ENCODE measurements at regions not wholly inside any gene's neighbourhood (a gene's known extent, or its start where the extent isn't known, plus 50 kb on each side); places are given as distances from the start of the nearest gene placed in this dataset.

GRCh38 chr18:61261870-61262269 is 71.4 kb upstream of the CDH20 start:
- no peaks in the 10 kb centered on the region for H3K9me3 ChIP-seq (ENCODE audit: control insufficient read depth, low read length)
- no peak overlapping the region for H3K4me3 ChIP-seq (ENCODE audit: extremely low read depth, insufficient read depth, low read length, poor library complexity, severe bottlenecking)
- H3K36me3 ChIP-seq (ENCODE audit: control insufficient read depth, insufficient read depth, low read length) = no peaks in the 10 kb centered on the region
- H3K27ac ChIP-seq (ENCODE audit: low read depth, low read length, severe bottlenecking) = no peak overlapping the region
- no CpG with 5 or more reads among the region's 2 CpGs for WGBS, 2 experiments (ENCODE audit: insufficient coverage in 2 of 2)
- no peaks in the 10 kb centered on the region for H3K4me1 ChIP-seq (ENCODE audit: control insufficient read depth, insufficient read depth, low read length, poor library complexity, severe bottlenecking)

- Histone ChIP-seq H3K27ac (ENCODE audit: low read depth, low read length, severe bottlenecking) (no peak overlapping the region), H3K9me3 (ENCODE audit: control insufficient read depth, low read length) (no peaks in the 10 kb centered on the region)
- 80% methylated on average over 1 of the region's 2 CpGs; no CpG with 5 or more reads in 1 of the 2 experiments for WGBS, 2 experiments (ENCODE audit: insufficient coverage in 2 of 2)
Observed at GRCh38 chr18:61272793-61273192, 60.4 kb upstream of the CDH20 start.

GRCh38 chr18:61273533-61273932 is 59.7 kb upstream of the CDH20 start:
- H3K4me3 ChIP-seq (ENCODE audit: extremely low read depth, insufficient read depth, low read length, poor library complexity, severe bottlenecking) = no peak overlapping the region
- no peaks in the 10 kb centered on the region for H3K9me3 ChIP-seq (ENCODE audit: control insufficient read depth, low read length)
- H3K36me3 ChIP-seq (ENCODE audit: control insufficient read depth, insufficient read depth, low read length) = no peaks in the 10 kb centered on the region
- H3K4me1 ChIP-seq (ENCODE audit: control insufficient read depth, insufficient read depth, low read length, poor library complexity, severe bottlenecking) = no peaks in the 10 kb centered on the region
- no peak overlapping the region for H3K27ac ChIP-seq (ENCODE audit: low read depth, low read length, severe bottlenecking)
- WGBS, 2 experiments (ENCODE audit: insufficient coverage in 2 of 2) = 100% methylated on average over 1 of the region's 3 CpGs; no CpG with 5 or more reads in 1 of the 2 experiments

More at GRCh38 chr18:61272793-61273192, 60.4 kb upstream of the CDH20 start:
- H3K4me3 ChIP-seq (ENCODE audit: extremely low read depth, insufficient read depth, low read length, poor library complexity, severe bottlenecking) = no peak overlapping the region
- H3K36me3 ChIP-seq (ENCODE audit: control insufficient read depth, insufficient read depth, low read length) = no peaks in the 10 kb centered on the region
- no peaks in the 10 kb centered on the region for H3K4me1 ChIP-seq (ENCODE audit: control insufficient read depth, insufficient read depth, low read length, poor library complexity, severe bottlenecking)

- Histone ChIP-seq H3K27ac (ENCODE audit: low read depth, low read length, severe bottlenecking) (no peak overlapping the region), H3K36me3 (ENCODE audit: control insufficient read depth, insufficient read depth, low read length) (no peaks in the 10 kb centered on the region), H3K9me3 (ENCODE audit: control insufficient read depth, low read length) (no peaks in the 10 kb centered on the region), H3K4me1 (ENCODE audit: control insufficient read depth, insufficient read depth, low read length, poor library complexity, severe bottlenecking) (no peaks in the 10 kb centered on the region), H3K4me3 (ENCODE audit: extremely low read depth, insufficient read depth, low read length, poor library complexity, severe bottlenecking) (no peak overlapping the region)
Observed at GRCh38 chr18:61274416-61274960, 58.7 kb upstream of the CDH20 start.

- H3K36me3 ChIP-seq (ENCODE audit: control insufficient read depth, insufficient read depth, low read length) = no peaks in the 10 kb centered on the region
- no peak overlapping the region for H3K4me3 ChIP-seq (ENCODE audit: extremely low read depth, insufficient read depth, low read length, poor library complexity, severe bottlenecking)
- H3K9me3 ChIP-seq (ENCODE audit: control insufficient read depth, low read length) = no peaks in the 10 kb centered on the region
- H3K4me1 ChIP-seq (ENCODE audit: control insufficient read depth, insufficient read depth, low read length, poor library complexity, severe bottlenecking) = no peaks in the 10 kb centered on the region
- H3K27ac ChIP-seq (ENCODE audit: low read depth, low read length, severe bottlenecking) = no peak overlapping the region
Observed at GRCh38 chr18:61277808-61278207, 55.4 kb upstream of the CDH20 start.

- H3K4me3 ChIP-seq (ENCODE audit: extremely low read depth, insufficient read depth, low read length, poor library complexity, severe bottlenecking) = no peak overlapping the region
- no peaks in the 10 kb centered on the region for H3K36me3 ChIP-seq (ENCODE audit: control insufficient read depth, insufficient read depth, low read length)
- H3K9me3 ChIP-seq (ENCODE audit: control insufficient read depth, low read length) = no peaks in the 10 kb centered on the region
- H3K27ac ChIP-seq (ENCODE audit: low read depth, low read length, severe bottlenecking) = no peak overlapping the region
- no peaks in the 10 kb centered on the region for H3K4me1 ChIP-seq (ENCODE audit: control insufficient read depth, insufficient read depth, low read length, poor library complexity, severe bottlenecking)
- no CpG with 5 or more reads among the region's 1 CpG for WGBS, 2 experiments (ENCODE audit: insufficient coverage in 2 of 2)
Observed at GRCh38 chr18:61281431-61281830, 51.8 kb upstream of the CDH20 start.

- Histone ChIP-seq H3K4me1 (ENCODE audit: control insufficient read depth, insufficient read depth, low read length, poor library complexity, severe bottlenecking) (no peaks in the 10 kb centered on the region), H3K27ac (ENCODE audit: low read depth, low read length, severe bottlenecking) (no peak overlapping the region), H3K36me3 (ENCODE audit: control insufficient read depth, insufficient read depth, low read length) (no peaks in the 10 kb centered on the region), H3K9me3 (ENCODE audit: control insufficient read depth, low read length) (no peaks in the 10 kb centered on the region), H3K4me3 (ENCODE audit: extremely low read depth, insufficient read depth, low read length, poor library complexity, severe bottlenecking) (no peak overlapping the region)
- whole genome bisulfite sequencing, 2 experiments (ENCODE audit: insufficient coverage in 2 of 2) = 71 to 100% methylated on average over 1 of the region's 2 CpGs
Observed at GRCh38 chr18:61282926-61283325, 50.3 kb upstream of the CDH20 start.
